Choroid plexus epithelial cell (primary cell): ENCODE measurements at regions not wholly inside any gene's neighbourhood (a gene's known extent, or its start where the extent isn't known, plus 50 kb on each side); places are given as distances from the start of the nearest gene placed in this dataset.

ENCODE experiments used
- DNase-seq: peaks from one replicate; pipeline ENCODE4 v3.0.0-alpha.2; 2010; ENCODE audit warnings: low read depth
- H3K4me3 ChIP-seq: 2 replicates; pipeline ENCODE4 v1.5.1; 2011; ENCODE audit warnings: low read depth, mild to moderate bottlenecking, control low read depth, low read length, moderate library complexity
- CTCF ChIP-seq: conservative IDR thresholded peaks from 2 replicates; pipeline ENCODE4 v1.5.1; 2011; ENCODE audit warnings: low read depth, mild to moderate bottlenecking, control low read depth, inconsistent platforms, low read length, moderate library complexity

GRCh38 chr4:122326908-122327307, 51.9 kb upstream of the ADAD1 start:
- DNase-seq = no peak
- no peak for TF ChIP-seq CTCF

GRCh38 chr4:122328893-122329292, 49.9 kb upstream of the ADAD1 start:
- no peak overlapping the region for H3K4me3 ChIP-seq
- TF ChIP-seq CTCF = no peak
- no peak for DNase-seq

More at GRCh38 chr4:122326908-122327307, 51.9 kb upstream of the ADAD1 start:
- H3K4me3 ChIP-seq = no peak overlapping the region
